GM18868 (cell line): ENCODE measurements at regions not wholly inside any gene's neighbourhood (a gene's known extent, or its start where the extent isn't known, plus 50 kb on each side); places are given as distances from the start of the nearest gene placed in this dataset.

Source experiments
- ATAC-seq: cut with Tn5 transposase; IDR thresholded peaks from one replicate; pipeline ENCODE4 v1.9.1; 2021; ENCODE audit warnings: mild to moderate bottlenecking, moderate library complexity; ENCODE audit not compliant: unreplicated experiment

GRCh38 chr18:27763936-27764335 is 413.0 kb downstream of the CDH2 start:
- no peak for ATAC-seq

GRCh38 chr18:27763341-27763740 is 413.6 kb downstream of the CDH2 start:
- ATAC-seq: no peak

- no peak for ATAC-seq
Measured at GRCh38 chr18:27762054-27762453, 414.9 kb downstream of the CDH2 start.

GRCh38 chr18:27752944-27753343 is 424.0 kb downstream of the CDH2 start:
- ATAC-seq: no peak

GRCh38 chr18:27750923-27751322 is 426.0 kb downstream of the CDH2 start:
- ATAC-seq: no peak

- peak; percentile 69 for ATAC-seq
Measured at GRCh38 chr18:27750014-27750413, 426.9 kb downstream of the CDH2 start.

- no peak for ATAC-seq
Measured at GRCh38 chr18:27749194-27749593, 427.7 kb downstream of the CDH2 start.

GRCh38 chr18:27746241-27746640 is 430.7 kb downstream of the CDH2 start:
- ATAC-seq: no peak

- ATAC-seq: no peak
Measured at GRCh38 chr18:27735117-27735516, 441.8 kb downstream of the CDH2 start.

GRCh38 chr18:27731211-27731610 is 445.7 kb downstream of the CDH2 start:
- ATAC-seq: no peak

GRCh38 chr18:27728659-27729058 is 448.3 kb downstream of the CDH2 start:
- ATAC-seq: no peak

GRCh38 chr18:27724362-27724761 is 452.6 kb downstream of the CDH2 start:
- no peak for ATAC-seq

- ATAC-seq: no peak
Measured at GRCh38 chr18:27723168-27723567, 453.8 kb downstream of the CDH2 start.

- ATAC-seq: no peak
Measured at GRCh38 chr18:27719680-27720079, 457.2 kb downstream of the CDH2 start.

GRCh38 chr18:27717816-27718215 is 459.1 kb downstream of the CDH2 start:
- no peak for ATAC-seq

GRCh38 chr18:27717250-27717649 is 459.7 kb downstream of the CDH2 start:
- ATAC-seq: no peak

GRCh38 chr18:27715751-27716150 is 461.2 kb downstream of the CDH2 start:
- ATAC-seq: no peak

GRCh38 chr18:27713738-27714095 is 463.2 kb downstream of the CDH2 start:
- no peak for ATAC-seq

- no peak for ATAC-seq
Measured at GRCh38 chr18:27713037-27713737, 463.7 kb downstream of the CDH2 start.

- ATAC-seq: no peak
Measured at GRCh38 chr18:27712066-27712465, 464.9 kb downstream of the CDH2 start.

- ATAC-seq: no peak
Measured at GRCh38 chr18:27711382-27711781, 465.5 kb downstream of the CDH2 start.

- no peak for ATAC-seq
Measured at GRCh38 chr18:27709344-27709743, 467.6 kb downstream of the CDH2 start.

- no peak for ATAC-seq
Measured at GRCh38 chr18:27707201-27707600, 469.7 kb downstream of the CDH2 start.
